ENCODE measurements at regions not wholly inside any gene's neighbourhood (a gene's known extent, or its start where the extent isn't known, plus 50 kb on each side); places are given as distances from the start of the nearest gene placed in this dataset.

- H3K4me3 Mint-ChIP-seq (ENCODE audit: low read depth, unreplicated experiment), result no peak overlapping the region
- no peaks in the 10 kb centered on the region for H3K4me1 Mint-ChIP-seq (ENCODE audit: low read depth, unreplicated experiment)
- BruUV-seq (replicated peaks), result no TSS peak
- no peak overlapping the region for H3K27ac Mint-ChIP-seq (ENCODE audit: unreplicated experiment)
- no peak for DNase-seq
- H3K9me3 Mint-ChIP-seq (ENCODE audit: low read depth, unreplicated experiment), result peaks cover 6% of the 10 kb centered on the region
- TF ChIP-seq, protein P1, sequence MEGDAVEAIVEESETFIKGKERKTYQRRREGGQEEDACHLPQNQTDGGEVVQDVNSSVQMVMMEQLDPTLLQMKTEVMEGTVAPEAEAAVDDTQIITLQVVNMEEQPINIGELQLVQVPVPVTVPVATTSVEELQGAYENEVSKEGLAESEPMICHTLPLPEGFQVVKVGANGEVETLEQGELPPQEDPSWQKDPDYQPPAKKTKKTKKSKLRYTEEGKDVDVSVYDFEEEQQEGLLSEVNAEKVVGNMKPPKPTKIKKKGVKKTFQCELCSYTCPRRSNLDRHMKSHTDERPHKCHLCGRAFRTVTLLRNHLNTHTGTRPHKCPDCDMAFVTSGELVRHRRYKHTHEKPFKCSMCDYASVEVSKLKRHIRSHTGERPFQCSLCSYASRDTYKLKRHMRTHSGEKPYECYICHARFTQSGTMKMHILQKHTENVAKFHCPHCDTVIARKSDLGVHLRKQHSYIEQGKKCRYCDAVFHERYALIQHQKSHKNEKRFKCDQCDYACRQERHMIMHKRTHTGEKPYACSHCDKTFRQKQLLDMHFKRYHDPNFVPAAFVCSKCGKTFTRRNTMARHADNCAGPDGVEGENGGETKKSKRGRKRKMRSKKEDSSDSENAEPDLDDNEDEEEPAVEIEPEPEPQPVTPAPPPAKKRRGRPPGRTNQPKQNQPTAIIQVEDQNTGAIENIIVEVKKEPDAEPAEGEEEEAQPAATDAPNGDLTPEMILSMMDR (IDR thresholded peaks at IDR 0.05; ENCODE audit: unreplicated experiment), result no peak
- CTCF ChIA-PET, result no interaction called here
- no peaks in the 10 kb centered on the region for H3K36me3 Mint-ChIP-seq (ENCODE audit: insufficient read depth, unreplicated experiment)
- H3K27me3 Mint-ChIP-seq (ENCODE audit: unreplicated experiment), result no peaks in the 10 kb centered on the region
- intact Hi-C loops (cut with micrococcal nuclease; ENCODE audit: unreplicated experiment), result no loop called here
These were observed 77.6 kb upstream of the PCDH17 start for GRCh38 chr13:57553932-57554331.

DNA sequence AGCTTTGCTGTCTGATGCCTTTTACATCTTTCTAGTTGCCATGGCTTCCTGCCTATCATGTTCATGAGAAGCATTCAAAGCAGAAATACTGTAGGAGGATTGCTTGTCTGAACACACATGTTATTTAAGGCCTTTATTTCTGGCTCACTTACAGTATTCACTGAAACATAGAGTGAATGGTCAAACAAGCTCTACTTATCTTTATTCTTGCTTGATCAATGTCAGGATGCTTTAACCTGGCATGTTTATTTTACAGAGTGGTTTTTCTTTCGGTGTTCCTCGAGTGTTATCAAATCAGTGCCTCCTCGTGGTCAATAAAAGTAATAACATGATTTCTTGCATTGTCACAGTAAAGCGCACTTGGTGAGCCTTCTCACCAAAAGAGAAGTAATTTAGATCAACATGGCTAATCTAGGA, 73.5 kb upstream of the PCDH17 start:
- intact Hi-C loops (cut with micrococcal nuclease; ENCODE audit: unreplicated experiment), result no loop called here
- Mint-ChIP-seq H3K36me3 (ENCODE audit: insufficient read depth, unreplicated experiment) (no peaks in the 10 kb centered on the region), H3K4me1 (ENCODE audit: low read depth, unreplicated experiment) (no peaks in the 10 kb centered on the region), H3K27ac (ENCODE audit: unreplicated experiment) (no peak overlapping the region), H3K4me3 (ENCODE audit: low read depth, unreplicated experiment) (no peak overlapping the region), H3K27me3 (ENCODE audit: unreplicated experiment) (no peaks in the 10 kb centered on the region), H3K9me3 (ENCODE audit: low read depth, unreplicated experiment) (peaks cover 4% of the 10 kb centered on the region)
- CTCF ChIA-PET, result no interaction called here
- no peak for DNase-seq
- no TSS peak for BruUV-seq (replicated peaks)
- TF ChIP-seq, protein P1 (IDR thresholded peaks at IDR 0.05; ENCODE audit: unreplicated experiment), result no peak

DNA sequence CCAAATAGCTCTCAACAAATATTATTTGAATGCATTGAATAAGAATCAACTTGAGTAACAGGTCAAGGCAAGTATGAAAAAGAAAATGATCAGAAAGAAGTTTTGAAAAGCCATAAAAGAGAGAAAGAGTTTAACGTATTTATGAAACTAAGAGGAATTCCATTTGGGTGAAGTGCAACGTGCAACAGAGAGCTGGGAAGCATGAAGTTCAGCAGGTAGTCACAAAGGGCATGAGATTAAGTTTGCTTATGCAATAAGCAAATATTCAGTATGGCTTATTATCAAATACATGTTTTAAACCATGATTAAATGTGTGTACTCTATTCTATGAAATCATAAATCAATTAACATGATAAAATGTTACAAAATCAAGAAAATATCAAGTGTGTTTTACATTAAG, 62.7 kb upstream of the PCDH17 start:
- no peak overlapping the region for H3K4me3 Mint-ChIP-seq (ENCODE audit: low read depth, unreplicated experiment)
- CTCF ChIA-PET, result no interaction called here
- BruUV-seq (replicated peaks), result no TSS peak
- H3K27ac Mint-ChIP-seq (ENCODE audit: unreplicated experiment), result no peak overlapping the region
- no peaks in the 10 kb centered on the region for H3K4me1 Mint-ChIP-seq (ENCODE audit: low read depth, unreplicated experiment)
- H3K27me3 Mint-ChIP-seq (ENCODE audit: unreplicated experiment), result no peaks in the 10 kb centered on the region
- TF ChIP-seq, protein P1 (IDR thresholded peaks at IDR 0.05; ENCODE audit: unreplicated experiment), result no peak
- intact Hi-C loops (cut with micrococcal nuclease; ENCODE audit: unreplicated experiment), result no loop called here
- no peaks in the 10 kb centered on the region for H3K36me3 Mint-ChIP-seq (ENCODE audit: insufficient read depth, unreplicated experiment)
- no peak for DNase-seq
- peaks cover 2% of the 10 kb centered on the region for H3K9me3 Mint-ChIP-seq (ENCODE audit: low read depth, unreplicated experiment)

GRCh38 chr13:57569986-57570385, 61.6 kb upstream of the PCDH17 start:
- Mint-ChIP-seq H3K4me1 (ENCODE audit: low read depth, unreplicated experiment) (no peaks in the 10 kb centered on the region), H3K4me3 (ENCODE audit: low read depth, unreplicated experiment) (no peak overlapping the region), H3K36me3 (ENCODE audit: insufficient read depth, unreplicated experiment) (no peaks in the 10 kb centered on the region), H3K27ac (ENCODE audit: unreplicated experiment) (no peak overlapping the region), H3K9me3 (ENCODE audit: low read depth, unreplicated experiment) (no peaks in the 10 kb centered on the region), H3K27me3 (ENCODE audit: unreplicated experiment) (no peaks in the 10 kb centered on the region)
- no TSS peak for BruUV-seq (replicated peaks)
- DNase-seq, result no peak
- CTCF ChIA-PET, result no interaction called here
- TF ChIP-seq, protein P1 (IDR thresholded peaks at IDR 0.05; ENCODE audit: unreplicated experiment), result no peak
- intact Hi-C loops (cut with micrococcal nuclease; ENCODE audit: unreplicated experiment), result no loop called here
